ENCODE measurements at regions not wholly inside any gene's neighbourhood (a gene's known extent, or its start where the extent isn't known, plus 50 kb on each side); places are given as distances from the start of the nearest gene placed in this dataset.

GRCh38 chrX:134735015-134735414 lies 62.0 kb downstream of the PABIR2 start:
- no peak for TF ChIP-seq CTCF (IDR thresholded peaks at IDR 0.05)
- no peak for TF ChIP-seq POLR2A (IDR thresholded peaks at IDR 0.05)

All from breast epithelium (tissue), 3 donors.